GM23248 (cell line): ENCODE measurements at regions not wholly inside any gene's neighbourhood (a gene's known extent, or its start where the extent isn't known, plus 50 kb on each side); places are given as distances from the start of the nearest gene placed in this dataset.

Experiments used
- EZH2 ChIP-seq: fragments of 200-600 bp; sonication (generic); IDR thresholded peaks from 2 replicates; pipeline ENCODE4 v1.6.1; 2018; ENCODE audit warnings: antibody characterized with exemption, mild to moderate bottlenecking; ENCODE audit not compliant: insufficient read depth, poor library complexity, severe bottlenecking
- EZH2phosphoT487 ChIP-seq: fragments of 200-600 bp; sonication (generic); IDR thresholded peaks from 2 replicates; pipeline ENCODE4 v1.6.1; 2018; ENCODE audit warnings: antibody characterized with exemption, moderate library complexity, mild to moderate bottlenecking, low read depth; ENCODE audit not compliant: insufficient read depth

GRCh38 chr18:79579807-79580497 is 99.7 kb upstream of the CTDP1 start:
- no peak for TF ChIP-seq EZH2phosphoT487
- TF ChIP-seq EZH2 = no peak
